SIG-M5 (cell line): ENCODE measurements at regions not wholly inside any gene's neighbourhood (a gene's known extent, or its start where the extent isn't known, plus 50 kb on each side); places are given as distances from the start of the nearest gene placed in this dataset.
"Not testable (repeated sequence)": the region's sequence is repeated elsewhere in the genome, so short reads cannot be mapped to it uniquely, and the experiment has no call there.

Experiments
- DNase-seq: peaks from one replicate; lab custom pipeline; 2025; lab: John Stamatoyannopoulos, UW

GRCh38 chr2:48190230-48190629 lies 124.3 kb upstream of the FOXN2 start:
- no peak for DNase-seq

- no peak for DNase-seq
These were observed 119.8 kb upstream of the FOXN2 start for GRCh38 chr2:48194641-48195040.

GRCh38 chr2:48195169-48195568 lies 119.3 kb upstream of the FOXN2 start:
- DNase-seq, result no peak

- no peak for DNase-seq
These were observed 116.9 kb upstream of the FOXN2 start for GRCh38 chr2:48197618-48198017.

- no peak for DNase-seq
These were observed 116.1 kb upstream of the FOXN2 start for GRCh38 chr2:48198371-48198770.

GRCh38 chr2:48199070-48199469 lies 115.4 kb upstream of the FOXN2 start:
- no peak for DNase-seq

GRCh38 chr2:48200620-48201293 lies 113.7 kb upstream of the FOXN2 start:
- DNase-seq, result no peak

GRCh38 chr2:48201435-48201834 lies 113.0 kb upstream of the FOXN2 start:
- DNase-seq, result not testable (repeated sequence)

- no peak for DNase-seq
These were observed 111.4 kb upstream of the FOXN2 start for GRCh38 chr2:48202863-48203642.

GRCh38 chr2:48203668-48204067 lies 110.8 kb upstream of the FOXN2 start:
- DNase-seq, result no peak

GRCh38 chr2:48204750-48205136 lies 109.7 kb upstream of the FOXN2 start:
- DNase-seq, result no peak

GRCh38 chr2:48205137-48205798 lies 109.2 kb upstream of the FOXN2 start:
- DNase-seq, result no peak

- not testable (repeated sequence) for DNase-seq
These were observed 108.3 kb upstream of the FOXN2 start for GRCh38 chr2:48206056-48206656.

- DNase-seq, result no peak
These were observed 107.3 kb upstream of the FOXN2 start for GRCh38 chr2:48207201-48207641.

GRCh38 chr2:48207851-48208250 lies 106.6 kb upstream of the FOXN2 start:
- DNase-seq, result no peak

- DNase-seq, result no peak
These were observed 105.1 kb upstream of the FOXN2 start for GRCh38 chr2:48209214-48209885.

- no peak for DNase-seq
These were observed 104.3 kb upstream of the FOXN2 start for GRCh38 chr2:48210189-48210588.

- DNase-seq, result no peak
These were observed 100.8 kb upstream of the FOXN2 start for GRCh38 chr2:48213646-48214045.

- DNase-seq, result no peak
These were observed 96.3 kb upstream of the FOXN2 start for GRCh38 chr2:48218169-48218568.

- no peak for DNase-seq
These were observed 95.3 kb upstream of the FOXN2 start for GRCh38 chr2:48219234-48219554.

GRCh38 chr2:48219555-48220436 lies 94.7 kb upstream of the FOXN2 start:
- DNase-seq, result no peak
